ENCODE measurements at regions not wholly inside any gene's neighbourhood (a gene's known extent, or its start where the extent isn't known, plus 50 kb on each side); places are given as distances from the start of the nearest gene placed in this dataset.

DNA sequence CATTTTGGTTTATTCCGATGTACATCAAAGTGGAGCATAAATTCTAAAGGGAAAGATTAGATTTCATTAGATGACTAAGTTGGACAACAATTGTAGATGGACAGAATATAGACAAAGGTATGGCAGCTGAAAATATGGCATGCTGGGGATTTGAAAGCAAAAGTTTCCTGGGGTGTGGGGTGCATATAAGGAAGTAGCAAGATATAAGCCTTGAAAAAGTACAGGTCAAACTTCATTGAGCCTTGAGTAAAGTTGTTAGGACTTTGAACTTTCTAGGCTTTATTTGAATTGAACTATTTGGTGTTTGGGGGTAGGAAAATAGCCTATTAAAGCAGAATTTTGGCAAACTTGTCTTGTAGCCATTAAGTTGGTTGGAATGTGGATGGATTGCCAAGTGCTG lies 75.8 kb upstream of the KCNJ16 start:
- H3K36me3 Mint-ChIP-seq = no peaks in the 10 kb centered on the region
- Histone ChIP-seq H3K36me3 (ENCODE audit: control insufficient read depth in 2 of 2, extremely low read depth in 1 of 2, insufficient read depth in 1 of 2, low read length in 1 of 2) (no peaks in the 10 kb centered on the region), H3K27ac (ENCODE audit: low read length) (no peak overlapping the region), H3K9me3 (no peaks in the 10 kb centered on the region), H3K27me3 (replicated peaks in 1 of 2; ENCODE audit: control insufficient read depth in 2 of 2, extremely low read depth in 1 of 2, insufficient read depth in 2 of 2, low read length in 1 of 2) (no peaks in the 10 kb centered on the region), H3K4me1 (ENCODE audit: control insufficient read depth in 1 of 2, extremely low read depth in 1 of 2, insufficient read depth in 2 of 2, low read length in 2 of 2) (no peaks in the 10 kb centered on the region), H3K4me3 (ENCODE audit: control insufficient read depth in 1 of 2, extremely low read depth in 1 of 2, low read length in 1 of 2) (no peak overlapping the region)
- ATAC-seq (replicated peaks in 1 of 4) (no peak), DNase-seq (no peak)
- WGBS (ENCODE audit: insufficient coverage) = no CpG with 5 or more reads among the region's 1 CpG
- ChIA-PET POLR2A (no interaction called here), CTCF (no interaction called here)
- H3K27me3 Mint-ChIP-seq = no peaks in the 10 kb centered on the region
- no peak overlapping the region for H3K27ac Mint-ChIP-seq
- H3K4me1 Mint-ChIP-seq = no peaks in the 10 kb centered on the region
- peaks cover 0 to 8% (median 7%) of the 10 kb centered on the region in 3 donors for H3K9me3 Mint-ChIP-seq
- no peak overlapping the region for H3K4me3 Mint-ChIP-seq

DNA sequence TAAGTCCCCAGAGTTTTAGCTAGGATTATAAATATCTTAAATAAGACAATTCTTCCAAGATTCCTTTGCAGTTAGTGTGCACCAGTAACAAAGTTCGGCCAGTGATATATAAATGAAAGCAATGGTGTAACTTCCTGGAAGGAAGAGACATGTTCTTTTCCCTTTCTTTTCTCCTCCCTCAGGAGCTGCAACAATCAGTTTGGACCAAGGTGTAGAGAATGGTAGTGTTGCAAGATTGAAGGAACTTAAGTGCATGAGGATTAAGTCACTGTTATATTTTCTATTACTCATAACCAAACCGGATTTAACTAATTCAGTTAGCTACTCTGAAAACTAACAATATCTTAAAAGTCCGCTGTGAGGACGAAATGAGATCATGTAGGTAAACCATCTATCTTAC lies 68.9 kb upstream of the KCNJ16 start:
- Mint-ChIP-seq H3K4me1 (no peaks in the 10 kb centered on the region), H3K27ac (no peak overlapping the region), H3K27me3 (no peaks in the 10 kb centered on the region), H3K9me3 (peaks cover 0 to 5% (median 0%) of the 10 kb centered on the region in 3 donors), H3K4me3 (no peak overlapping the region), H3K36me3 (no peaks in the 10 kb centered on the region)
- H3K36me3 ChIP-seq (ENCODE audit: control insufficient read depth in 2 of 2, extremely low read depth in 1 of 2, insufficient read depth in 1 of 2, low read length in 1 of 2) = no peaks in the 10 kb centered on the region
- H3K9me3 ChIP-seq = no peaks in the 10 kb centered on the region
- H3K27me3 ChIP-seq (replicated peaks in 1 of 2; ENCODE audit: control insufficient read depth in 2 of 2, extremely low read depth in 1 of 2, insufficient read depth in 2 of 2, low read length in 1 of 2) = no peaks in the 10 kb centered on the region
- no peak overlapping the region for H3K4me3 ChIP-seq (ENCODE audit: control insufficient read depth in 1 of 2, extremely low read depth in 1 of 2, low read length in 1 of 2)
- WGBS (ENCODE audit: insufficient coverage) = no CpG with 5 or more reads among the region's 4 CpGs
- no peak overlapping the region for H3K27ac ChIP-seq (ENCODE audit: low read length)
- POLR2A ChIA-PET = no interaction called here
- no peak for DNase-seq
- no peaks in the 10 kb centered on the region for H3K4me1 ChIP-seq (ENCODE audit: control insufficient read depth in 1 of 2, extremely low read depth in 1 of 2, insufficient read depth in 2 of 2, low read length in 2 of 2)
- CTCF ChIA-PET = no interaction called here
- no peak for ATAC-seq (replicated peaks in 1 of 4)

DNA sequence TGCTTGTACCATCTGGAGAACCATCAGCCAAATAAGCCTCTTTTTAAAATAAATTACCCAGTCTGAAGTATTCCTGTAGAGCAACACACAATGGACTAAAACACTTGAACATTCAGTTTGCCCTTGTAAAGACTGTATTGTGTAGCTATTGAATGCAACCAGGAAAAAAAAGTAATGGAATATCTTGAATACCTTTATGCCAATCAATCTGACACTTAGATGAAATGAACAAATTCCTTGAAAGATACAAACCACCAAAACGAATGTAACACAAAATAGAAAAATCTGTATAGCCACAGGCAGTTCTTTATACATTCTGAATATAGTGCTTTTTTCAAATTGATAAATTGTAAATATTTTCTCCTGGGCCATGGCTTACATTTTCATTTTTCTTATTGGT lies 63.3 kb upstream of the KCNJ16 start:
- H3K27me3 ChIP-seq (replicated peaks in 1 of 2; ENCODE audit: control insufficient read depth in 2 of 2, extremely low read depth in 1 of 2, insufficient read depth in 2 of 2, low read length in 1 of 2) = no peaks in the 10 kb centered on the region
- no peak for ATAC-seq (replicated peaks in 1 of 4)
- H3K27me3 Mint-ChIP-seq = no peaks in the 10 kb centered on the region

DNA sequence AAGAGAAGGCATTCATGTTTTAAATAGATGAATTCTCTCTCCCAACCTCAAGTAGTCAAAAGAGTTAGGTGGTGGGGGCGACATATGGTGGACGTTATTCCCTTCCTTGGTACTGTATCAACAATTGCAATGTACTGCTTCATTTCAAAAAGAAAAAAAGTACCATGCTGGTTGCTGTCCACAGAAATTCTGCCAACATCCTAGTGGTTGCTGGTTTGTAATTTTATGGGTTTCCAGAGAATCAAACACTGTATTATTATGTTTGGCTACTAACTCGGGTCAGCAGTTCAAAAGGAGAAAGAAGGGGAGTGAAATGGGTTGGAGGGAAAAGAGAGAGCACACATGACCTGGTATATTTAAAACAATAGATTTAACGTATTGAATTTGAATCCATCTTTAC lies 61.1 kb upstream of the KCNJ16 start:
- H3K4me3 ChIP-seq (ENCODE audit: control insufficient read depth in 1 of 2, extremely low read depth in 1 of 2, low read length in 1 of 2) = no peak overlapping the region
- H3K36me3 ChIP-seq (ENCODE audit: control insufficient read depth in 2 of 2, extremely low read depth in 1 of 2, insufficient read depth in 1 of 2, low read length in 1 of 2) = no peaks in the 10 kb centered on the region
- POLR2A ChIA-PET = no interaction called here
- Mint-ChIP-seq H3K4me3 (no peak overlapping the region), H3K4me1 (no peaks in the 10 kb centered on the region), H3K9me3 (peaks cover 0 to 5% (median 0%) of the 10 kb centered on the region in 3 donors), H3K27me3 (no peaks in the 10 kb centered on the region), H3K27ac (no peak overlapping the region), H3K36me3 (no peaks in the 10 kb centered on the region)
- no peaks in the 10 kb centered on the region for H3K27me3 ChIP-seq (replicated peaks in 1 of 2; ENCODE audit: control insufficient read depth in 2 of 2, extremely low read depth in 1 of 2, insufficient read depth in 2 of 2, low read length in 1 of 2)
- no peaks in the 10 kb centered on the region for H3K9me3 ChIP-seq
- no CpG with 5 or more reads among the region's 4 CpGs for WGBS (ENCODE audit: insufficient coverage)
- no peaks in the 10 kb centered on the region for H3K4me1 ChIP-seq (ENCODE audit: control insufficient read depth in 1 of 2, extremely low read depth in 1 of 2, insufficient read depth in 2 of 2, low read length in 2 of 2)
- CTCF ChIA-PET = no interaction called here
- no peak overlapping the region for H3K27ac ChIP-seq (ENCODE audit: low read length)
- no peak for ATAC-seq (replicated peaks in 1 of 4)
- no peak for DNase-seq

More for the DNA sequence above, 63.3 kb upstream of the KCNJ16 start:
- Histone ChIP-seq H3K27ac (ENCODE audit: low read length) (no peak overlapping the region), H3K36me3 (ENCODE audit: control insufficient read depth in 2 of 2, extremely low read depth in 1 of 2, insufficient read depth in 1 of 2, low read length in 1 of 2) (no peaks in the 10 kb centered on the region), H3K4me3 (ENCODE audit: control insufficient read depth in 1 of 2, extremely low read depth in 1 of 2, low read length in 1 of 2) (no peak overlapping the region), H3K9me3 (no peaks in the 10 kb centered on the region), H3K4me1 (ENCODE audit: control insufficient read depth in 1 of 2, extremely low read depth in 1 of 2, insufficient read depth in 2 of 2, low read length in 2 of 2) (no peaks in the 10 kb centered on the region)
- H3K36me3 Mint-ChIP-seq = no peaks in the 10 kb centered on the region
- no peaks in the 10 kb centered on the region for H3K4me1 Mint-ChIP-seq
- H3K4me3 Mint-ChIP-seq = no peak overlapping the region
- ChIA-PET POLR2A (no interaction called here), CTCF (no interaction called here)
- no peak for DNase-seq
- WGBS (ENCODE audit: insufficient coverage) = no CpG with 5 or more reads among the region's 1 CpG
- no peak overlapping the region for H3K27ac Mint-ChIP-seq
- H3K9me3 Mint-ChIP-seq = peaks cover 0 to 5% (median 0%) of the 10 kb centered on the region in 3 donors

DNA sequence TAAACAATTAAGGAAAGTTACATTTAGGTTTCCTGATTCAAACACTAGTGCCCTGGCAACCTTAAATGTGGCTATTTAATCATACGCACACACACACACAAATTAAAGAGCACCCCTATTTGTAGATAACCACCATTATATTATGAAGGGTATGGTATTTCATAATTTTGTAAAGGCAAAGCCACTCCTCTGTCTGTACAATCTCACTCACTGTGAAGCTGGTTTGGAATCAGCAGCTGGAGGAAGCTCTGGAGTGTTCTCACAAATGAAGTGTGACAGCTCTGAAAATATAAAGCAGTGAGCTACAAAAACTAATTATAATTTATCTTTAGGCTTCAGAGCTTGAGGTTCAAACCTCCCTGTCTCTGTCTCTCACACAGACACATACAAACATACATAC lies 57.9 kb upstream of the KCNJ16 start:
- Mint-ChIP-seq H3K36me3 (no peaks in the 10 kb centered on the region), H3K27ac (no peak overlapping the region), H3K4me3 (no peak overlapping the region), H3K27me3 (no peaks in the 10 kb centered on the region), H3K4me1 (no peaks in the 10 kb centered on the region), H3K9me3 (no peaks in the 10 kb centered on the region)
- Histone ChIP-seq H3K4me3 (ENCODE audit: control insufficient read depth in 1 of 2, extremely low read depth in 1 of 2, low read length in 1 of 2) (no peak overlapping the region), H3K27me3 (replicated peaks in 1 of 2; ENCODE audit: control insufficient read depth in 2 of 2, extremely low read depth in 1 of 2, insufficient read depth in 2 of 2, low read length in 1 of 2) (no peaks in the 10 kb centered on the region), H3K4me1 (ENCODE audit: control insufficient read depth in 1 of 2, extremely low read depth in 1 of 2, insufficient read depth in 2 of 2, low read length in 2 of 2) (no peaks in the 10 kb centered on the region), H3K9me3 (no peaks in the 10 kb centered on the region), H3K27ac (ENCODE audit: low read length) (no peak overlapping the region), H3K36me3 (ENCODE audit: control insufficient read depth in 2 of 2, extremely low read depth in 1 of 2, insufficient read depth in 1 of 2, low read length in 1 of 2) (no peaks in the 10 kb centered on the region)
- no CpG with 5 or more reads among the region's 1 CpG for WGBS (ENCODE audit: insufficient coverage)
- POLR2A ChIA-PET = no interaction called here
- CTCF ChIA-PET = no interaction called here
- DNase-seq = no peak
- no peak for ATAC-seq (replicated peaks in 1 of 4)

DNA sequence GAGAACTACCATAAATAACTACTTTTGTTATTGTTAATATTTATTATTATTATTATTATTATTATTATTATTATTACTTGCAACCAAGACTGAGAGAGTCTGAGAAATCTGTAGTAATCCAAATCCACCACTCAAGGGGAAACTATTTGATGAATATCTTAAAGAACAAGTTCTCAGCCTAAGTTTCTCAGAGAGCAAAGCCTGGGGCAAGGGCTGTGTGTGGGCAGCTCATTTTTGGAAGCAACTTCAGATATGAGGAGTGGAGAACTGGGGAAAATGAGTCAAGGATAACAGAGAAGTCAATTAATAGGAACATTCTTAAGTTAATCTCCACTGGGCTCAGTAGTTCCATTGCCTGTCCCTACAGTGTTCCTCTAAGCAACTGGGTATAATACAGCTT lies 57.1 kb upstream of the KCNJ16 start:
- POLR2A ChIA-PET = no interaction called here
- ATAC-seq (replicated peaks in 1 of 4) = no peak
- Histone ChIP-seq H3K9me3 (no peaks in the 10 kb centered on the region), H3K36me3 (ENCODE audit: control insufficient read depth in 2 of 2, extremely low read depth in 1 of 2, insufficient read depth in 1 of 2, low read length in 1 of 2) (no peaks in the 10 kb centered on the region), H3K27me3 (replicated peaks in 1 of 2; ENCODE audit: control insufficient read depth in 2 of 2, extremely low read depth in 1 of 2, insufficient read depth in 2 of 2, low read length in 1 of 2) (no peaks in the 10 kb centered on the region), H3K4me1 (ENCODE audit: control insufficient read depth in 1 of 2, extremely low read depth in 1 of 2, insufficient read depth in 2 of 2, low read length in 2 of 2) (no peaks in the 10 kb centered on the region), H3K4me3 (ENCODE audit: control insufficient read depth in 1 of 2, extremely low read depth in 1 of 2, low read length in 1 of 2) (no peak overlapping the region), H3K27ac (ENCODE audit: low read length) (no peak overlapping the region)
- Mint-ChIP-seq H3K27me3 (no peaks in the 10 kb centered on the region), H3K27ac (no peak overlapping the region), H3K4me1 (no peaks in the 10 kb centered on the region), H3K36me3 (no peaks in the 10 kb centered on the region), H3K9me3 (no peaks in the 10 kb centered on the region), H3K4me3 (no peak overlapping the region)
- CTCF ChIA-PET = no interaction called here
- DNase-seq = no peak

DNA sequence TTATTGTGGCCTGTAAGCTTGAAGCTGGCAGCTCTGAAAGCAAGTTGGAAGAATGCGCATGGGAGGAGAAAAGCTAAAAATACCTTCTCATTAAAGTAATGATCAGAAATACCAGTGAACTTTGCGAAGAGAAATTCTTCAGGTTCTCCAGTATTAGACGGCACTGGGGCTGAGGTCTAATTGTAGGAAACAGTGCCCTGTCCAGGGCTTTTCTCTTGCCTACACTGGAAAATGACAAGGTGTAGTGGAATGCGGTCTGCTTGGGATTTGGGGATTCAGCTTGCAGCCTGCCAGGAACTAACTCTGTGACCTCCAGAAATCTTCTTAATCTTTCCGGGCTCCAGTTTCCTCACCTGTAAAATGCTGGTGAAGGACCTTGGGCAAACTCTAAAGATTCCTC lies 53.3 kb upstream of the KCNJ16 start:
- DNase-seq (no peak), ATAC-seq (replicated peaks in 1 of 4) (no peak)
- H3K36me3 Mint-ChIP-seq = no peaks in the 10 kb centered on the region
- H3K9me3 Mint-ChIP-seq = peaks cover 0 to 5% (median 0%) of the 10 kb centered on the region in 3 donors
- Histone ChIP-seq H3K27me3 (replicated peaks in 1 of 2; ENCODE audit: control insufficient read depth in 2 of 2, extremely low read depth in 1 of 2, insufficient read depth in 2 of 2, low read length in 1 of 2) (no peaks in the 10 kb centered on the region), H3K4me3 (ENCODE audit: control insufficient read depth in 1 of 2, extremely low read depth in 1 of 2, low read length in 1 of 2) (no peak overlapping the region), H3K27ac (ENCODE audit: low read length) (no peak overlapping the region), H3K4me1 (ENCODE audit: control insufficient read depth in 1 of 2, extremely low read depth in 1 of 2, insufficient read depth in 2 of 2, low read length in 2 of 2) (no peaks in the 10 kb centered on the region), H3K9me3 (no peaks in the 10 kb centered on the region), H3K36me3 (ENCODE audit: control insufficient read depth in 2 of 2, extremely low read depth in 1 of 2, insufficient read depth in 1 of 2, low read length in 1 of 2) (no peaks in the 10 kb centered on the region)
- no peak overlapping the region for H3K4me3 Mint-ChIP-seq
- WGBS (ENCODE audit: insufficient coverage) = 100% methylated on average over 1 of the region's 5 CpGs
- H3K27ac Mint-ChIP-seq = no peak overlapping the region
- no peaks in the 10 kb centered on the region for H3K27me3 Mint-ChIP-seq
- CTCF ChIA-PET = no interaction called here
- POLR2A ChIA-PET = no interaction called here
- no peaks in the 10 kb centered on the region for H3K4me1 Mint-ChIP-seq

Data from T-cell (primary cell).